EH (cell line): ENCODE measurements at regions not wholly inside any gene's neighbourhood (a gene's known extent, or its start where the extent isn't known, plus 50 kb on each side); places are given as distances from the start of the nearest gene placed in this dataset.

Experiments used
- DNase-seq: peaks from one replicate; pipeline ENCODE4 v3.0.0-alpha.2; 2015; ENCODE audit warnings: low read depth

DNA sequence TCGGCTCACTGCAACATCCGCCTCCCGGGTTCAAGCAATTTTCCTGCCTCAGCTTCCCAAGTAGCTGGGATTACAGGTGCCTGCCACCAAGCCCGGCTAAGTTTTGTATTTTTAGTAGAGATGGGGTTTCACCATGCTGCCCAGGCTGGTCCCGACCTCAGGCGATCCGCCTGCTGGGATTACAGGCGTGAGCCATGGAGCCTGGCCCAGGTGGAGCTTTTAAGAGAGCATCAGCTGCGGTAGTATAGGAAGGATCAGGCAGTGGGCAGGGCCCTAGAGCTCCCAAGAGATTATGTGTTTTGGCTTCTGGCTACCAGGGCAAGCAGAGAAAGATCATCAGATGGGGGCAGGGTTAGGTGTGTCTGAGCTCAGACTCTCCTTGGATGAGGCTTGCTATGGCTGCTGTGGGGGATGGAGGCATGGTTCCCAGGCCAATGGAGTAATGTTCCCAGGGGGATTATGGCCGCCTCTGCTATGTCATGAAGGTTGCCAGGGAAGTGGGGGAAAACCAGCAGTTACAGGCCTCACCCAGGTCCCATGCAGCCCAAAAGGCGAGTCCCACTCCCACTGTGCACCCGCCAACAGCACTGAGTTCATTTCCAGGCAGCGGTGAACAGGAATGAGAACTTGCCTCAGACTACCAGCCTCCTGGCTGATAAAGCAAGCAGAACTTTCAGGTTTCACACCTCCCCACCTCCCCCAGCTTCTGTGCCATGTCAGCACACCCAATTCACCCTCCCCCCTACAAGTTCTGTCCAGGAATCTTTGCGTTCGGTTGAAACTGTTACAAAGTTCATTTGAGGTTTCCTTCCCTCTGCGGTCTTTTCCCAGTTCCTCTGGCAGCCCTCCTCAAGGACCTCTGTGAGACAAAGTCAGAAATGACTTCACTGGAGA is 507.6 kb downstream of the SPATA31D1 start:
- no peak for DNase-seq

DNA sequence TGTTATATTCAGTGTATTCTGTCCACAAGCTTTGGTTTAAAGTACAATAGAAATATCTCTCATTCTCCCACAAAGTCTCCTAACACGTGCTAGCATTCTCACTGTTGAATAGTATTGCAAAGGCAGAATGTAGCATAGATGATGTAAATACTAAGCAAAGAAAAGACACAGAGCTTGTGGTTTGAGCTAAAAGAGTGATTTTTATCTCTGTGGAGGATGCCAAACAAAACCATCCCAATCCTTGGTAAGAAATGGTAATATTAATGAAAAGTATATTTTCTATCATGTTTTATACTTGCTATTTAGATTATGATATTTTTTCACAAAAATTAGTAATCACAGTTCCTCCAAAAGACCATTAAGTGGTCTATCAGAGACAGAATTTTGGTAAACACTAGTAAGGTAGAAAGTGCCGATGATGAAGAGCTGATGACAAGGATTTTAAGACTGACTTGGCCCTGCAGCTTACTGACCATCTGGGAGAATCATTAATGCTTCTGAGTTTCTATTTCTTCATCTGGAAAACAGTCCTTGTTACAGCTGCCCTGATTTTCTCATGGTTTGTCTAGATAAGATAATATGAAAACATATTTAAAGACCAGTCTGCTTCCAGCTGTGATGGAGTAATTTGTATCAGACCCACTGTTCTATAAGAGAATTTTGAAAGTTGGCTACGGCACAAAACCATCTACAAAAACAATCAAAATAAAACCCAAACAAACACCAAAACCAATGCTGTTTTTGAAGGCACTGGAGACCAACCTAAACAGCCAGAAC is 510.2 kb downstream of the SPATA31D1 start:
- DNase-seq: no peak

DNA sequence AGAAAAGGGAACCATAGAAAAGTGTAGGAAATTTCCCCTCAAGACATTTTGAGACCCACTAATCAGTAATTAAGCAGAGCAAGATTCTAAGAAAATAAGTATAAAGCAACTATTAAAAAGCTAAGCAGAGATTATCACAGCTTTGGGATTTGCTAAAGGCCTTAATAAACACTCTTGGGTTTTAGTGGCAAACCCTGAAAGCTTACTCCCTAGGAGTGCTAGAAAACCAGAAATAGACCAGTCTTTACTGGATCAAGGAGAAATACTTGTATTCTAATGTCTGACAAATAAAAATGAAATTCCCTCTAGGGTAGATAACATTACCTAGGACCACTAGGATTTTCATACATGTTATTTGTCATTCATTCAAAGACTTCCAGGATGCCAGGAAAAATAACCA is 510.8 kb downstream of the SPATA31D1 start:
- no peak for DNase-seq

DNA sequence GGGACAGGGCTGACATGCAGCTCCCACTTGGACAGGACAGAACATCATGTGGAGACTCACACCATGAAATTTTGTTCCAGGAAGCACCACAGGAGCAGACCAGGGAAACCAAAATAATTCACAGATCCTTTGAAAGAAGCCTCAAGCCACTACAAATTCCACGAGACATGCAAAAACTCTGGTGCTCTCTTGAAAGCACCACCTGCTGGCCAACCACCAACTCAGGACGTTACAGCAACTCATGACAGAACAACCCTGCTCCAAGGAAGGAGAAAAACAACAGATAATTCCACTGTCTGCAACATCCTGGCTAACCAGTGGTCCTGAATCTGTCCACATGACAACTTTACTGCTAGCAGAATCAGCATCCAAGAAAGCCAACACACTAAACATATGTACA is 516.0 kb downstream of the SPATA31D1 start:
- no peak for DNase-seq

DNA sequence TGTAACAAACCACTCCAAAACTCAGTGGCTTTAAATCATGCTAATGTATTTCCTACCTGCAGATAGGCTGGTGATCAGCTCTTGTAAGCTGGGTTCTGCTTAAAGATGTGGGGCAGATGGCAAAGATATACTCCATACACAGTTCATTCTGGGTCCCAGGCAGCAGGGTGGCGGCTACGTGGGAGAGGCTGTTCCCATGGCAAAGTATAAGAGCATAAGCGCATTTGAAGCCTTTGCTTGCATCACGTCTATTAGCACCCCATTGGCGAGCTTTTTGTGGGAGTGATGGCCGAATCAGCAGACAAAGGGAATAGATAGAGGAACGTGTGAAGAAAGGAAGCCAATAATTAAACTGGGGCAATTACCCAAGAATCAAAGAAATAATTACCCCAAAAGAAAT is 523.1 kb downstream of the SPATA31D1 start:
- no peak for DNase-seq

DNA sequence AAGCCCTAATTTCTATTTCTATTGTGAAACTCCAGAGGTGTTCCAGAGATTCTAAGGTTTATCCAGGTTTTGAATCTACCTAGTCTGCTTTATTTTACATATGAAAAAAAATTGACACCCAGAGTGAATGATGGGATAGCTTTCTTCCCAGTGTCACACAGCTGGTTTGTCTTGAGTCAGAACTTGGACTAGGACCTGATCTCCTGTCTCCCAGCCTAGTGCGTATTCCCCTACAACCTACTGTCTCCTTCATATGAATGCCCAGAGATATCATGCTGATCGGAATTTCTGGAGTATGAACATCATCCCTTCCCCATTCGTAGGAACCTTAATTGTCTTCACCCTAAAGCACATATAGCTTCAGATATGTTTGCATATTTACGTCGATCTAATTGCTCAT is 524.2 kb downstream of the SPATA31D1 start:
- DNase-seq: no peak

DNA sequence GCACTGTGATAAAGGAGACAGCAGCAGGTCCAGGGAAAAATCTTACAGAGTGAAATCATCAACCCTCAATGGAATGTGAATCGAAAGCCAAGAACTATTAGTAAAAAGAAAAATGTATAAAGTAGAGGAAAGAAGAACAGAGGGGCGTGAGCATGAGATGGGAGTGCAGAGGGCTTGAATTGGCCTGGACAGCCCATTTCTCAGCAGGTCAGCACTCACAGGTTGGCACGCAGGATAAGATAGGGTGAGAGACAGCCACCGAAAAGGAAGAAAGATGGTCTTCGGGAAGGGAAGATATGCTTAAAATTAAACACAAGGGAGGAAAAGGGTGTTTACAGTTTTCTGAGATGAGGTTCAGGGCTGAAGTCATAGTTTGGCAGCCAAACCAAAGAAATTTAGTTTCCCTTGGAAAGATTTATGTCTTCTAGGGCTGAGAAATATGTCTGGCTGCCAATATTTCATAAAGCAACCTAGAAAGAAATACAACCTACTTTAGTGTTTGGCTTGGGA is 524.7 kb downstream of the SPATA31D1 start:
- DNase-seq: no peak

DNA sequence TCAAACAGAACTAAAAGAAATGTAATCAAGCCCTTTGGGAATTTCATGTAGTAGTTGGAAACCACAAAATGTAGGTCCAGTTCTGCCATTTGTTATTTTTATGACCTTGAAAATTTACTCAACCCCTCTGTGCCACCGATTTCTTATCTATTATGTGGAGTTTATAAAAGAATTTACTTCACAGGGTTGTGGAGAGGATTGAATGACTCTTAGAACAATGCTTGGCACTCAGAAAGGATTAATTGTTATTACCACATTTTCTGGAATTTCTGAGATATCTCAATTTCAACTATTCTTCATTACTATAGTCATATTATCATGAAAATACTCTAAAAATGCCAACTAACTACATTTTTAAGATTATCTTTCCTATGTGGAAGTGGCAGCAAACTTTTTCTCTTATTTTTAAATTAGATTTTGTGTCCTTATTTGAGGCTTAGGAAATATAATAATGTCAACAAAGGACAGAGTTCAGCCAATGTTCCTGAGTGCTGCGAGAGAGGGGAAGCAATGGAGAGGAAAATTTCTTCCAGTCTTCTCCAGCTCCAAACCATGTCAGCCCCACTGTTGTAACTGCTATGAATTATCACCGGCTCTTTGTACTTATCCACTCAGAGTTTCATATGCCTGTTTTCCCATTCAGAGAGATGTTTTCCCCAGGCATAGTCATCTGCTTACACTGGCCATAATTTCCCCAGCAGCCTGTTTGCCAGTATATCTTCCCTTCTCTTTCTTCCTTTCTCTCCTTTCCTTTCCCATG is 525.6 kb downstream of the SPATA31D1 start:
- DNase-seq: no peak

DNA sequence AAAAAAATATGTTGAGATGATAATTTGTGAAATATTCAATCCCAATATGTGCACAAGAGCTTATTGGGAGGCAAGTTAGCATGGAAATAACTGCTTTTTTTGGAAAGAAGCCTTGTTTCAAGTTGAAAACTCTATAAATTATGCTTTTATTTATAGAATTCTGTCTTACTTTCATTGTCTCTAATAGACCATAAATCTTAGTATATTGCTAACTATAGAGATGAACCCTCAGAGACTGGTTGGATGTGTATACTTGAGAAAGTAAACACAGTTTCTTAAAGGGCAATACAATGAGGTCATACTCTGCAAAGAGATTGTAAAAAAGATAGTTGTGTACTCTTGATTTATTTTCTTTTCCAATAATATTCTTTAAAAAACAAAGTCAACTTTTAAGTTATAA is 530.3 kb downstream of the SPATA31D1 start:
- no peak for DNase-seq

DNA sequence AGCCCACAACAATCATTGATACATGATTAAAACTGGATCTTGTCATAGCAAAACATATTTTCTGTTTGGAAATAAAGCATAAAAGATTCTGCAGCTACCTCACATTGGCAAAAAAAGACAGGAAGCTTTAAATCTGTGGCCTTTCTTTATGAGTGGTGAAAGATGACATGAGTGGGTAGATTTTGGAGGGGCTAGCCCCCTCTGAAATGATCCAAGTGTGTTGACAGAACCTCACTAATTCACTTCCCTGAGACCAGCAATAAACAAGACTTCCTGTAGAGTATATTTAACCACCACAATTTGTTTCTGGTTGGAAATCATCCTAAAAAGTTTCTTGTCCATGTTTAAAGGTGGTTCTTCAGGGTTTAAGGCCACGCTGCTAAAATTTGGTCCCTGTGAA is 530.8 kb downstream of the SPATA31D1 start:
- DNase-seq: no peak

DNA sequence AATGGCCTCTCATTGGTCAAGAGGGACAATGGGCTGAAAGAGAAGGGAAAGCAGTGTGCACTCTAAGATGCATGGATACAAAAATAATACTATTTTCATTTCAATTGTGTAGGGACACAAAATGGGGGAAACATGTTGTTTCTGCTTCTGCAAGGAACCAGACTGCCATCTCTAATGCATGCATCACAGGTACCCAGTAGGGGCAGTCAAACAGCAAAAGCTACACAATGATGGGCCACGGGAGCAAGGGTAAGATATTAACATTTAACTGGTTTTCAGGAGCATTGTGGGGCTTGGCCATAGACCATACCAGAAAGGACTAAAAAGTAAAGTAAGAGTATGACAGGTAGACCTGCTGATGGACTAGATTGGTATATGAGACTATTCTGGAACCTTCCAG is 535.8 kb downstream of the SPATA31D1 start:
- DNase-seq: no peak

DNA sequence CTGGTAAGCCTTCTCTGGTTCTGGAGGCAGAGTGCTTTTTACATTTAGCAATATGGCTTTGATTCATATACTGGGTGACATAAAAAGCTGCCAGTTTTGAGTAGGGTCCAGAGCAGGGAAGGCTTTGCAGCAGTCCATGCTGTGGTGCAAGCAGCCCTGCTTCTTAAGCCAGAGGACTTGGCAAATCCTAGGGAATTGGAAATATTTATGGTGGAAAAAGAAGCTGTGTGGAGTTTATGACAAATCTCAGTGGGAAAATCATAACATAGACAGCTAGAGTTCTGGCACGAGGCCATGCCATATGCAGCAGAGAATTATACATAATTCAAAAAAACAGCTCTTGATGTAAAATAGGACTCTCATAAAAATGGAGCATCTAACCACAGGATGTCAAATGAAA is 536.4 kb downstream of the RASEF start:
- no peak for DNase-seq

DNA sequence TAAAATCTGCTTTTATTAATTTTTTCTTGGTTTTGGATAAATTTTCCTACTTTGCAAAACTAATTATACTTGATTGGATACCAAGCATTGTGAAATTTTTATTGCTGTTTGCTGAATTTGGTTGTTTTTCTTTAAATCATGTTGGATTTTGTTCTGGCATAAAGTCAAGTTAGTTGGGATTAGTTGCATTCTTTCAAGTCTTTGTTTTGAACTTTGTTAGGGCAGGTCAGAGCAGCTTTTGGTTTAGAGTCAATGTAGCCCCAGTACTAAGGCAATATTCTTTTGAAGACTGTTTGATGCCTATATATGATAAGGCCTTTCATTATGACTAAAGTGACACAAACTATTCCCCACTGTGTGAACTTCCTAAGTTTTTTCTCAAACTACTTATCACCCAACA is 531.1 kb downstream of the RASEF start:
- DNase-seq: no peak

DNA sequence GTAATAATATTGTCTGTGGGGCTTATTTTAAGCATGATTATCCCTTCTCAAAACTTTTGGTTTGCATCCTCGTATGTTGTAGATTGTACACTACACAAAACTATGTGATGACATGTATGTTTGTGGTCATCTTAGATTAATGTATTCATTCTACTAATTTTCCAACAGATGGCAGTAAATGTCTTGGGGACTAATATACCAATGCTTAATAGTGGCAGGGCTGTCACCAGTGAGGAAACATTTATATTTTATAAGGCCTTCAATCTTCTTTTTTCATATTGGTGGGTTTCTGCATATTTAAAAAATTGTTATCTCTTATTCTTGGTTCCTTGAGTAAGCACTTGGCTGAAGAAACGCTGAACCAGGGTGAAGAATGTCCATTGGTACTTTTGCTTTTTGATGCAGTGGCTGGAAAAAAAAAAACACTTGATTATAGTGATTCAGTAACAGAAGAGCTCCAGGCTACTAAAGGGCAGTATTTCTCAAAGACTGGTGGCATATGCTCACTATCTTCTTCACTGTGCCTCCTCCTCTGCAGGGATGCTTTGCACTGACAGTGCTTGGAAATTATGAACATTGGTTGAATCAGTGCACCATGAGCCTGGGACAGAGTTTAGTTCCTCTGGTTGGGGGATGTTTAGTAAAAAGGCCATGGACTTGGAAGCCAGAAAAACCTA is 530.3 kb downstream of the RASEF start:
- peak; percentile 27 for DNase-seq

DNA sequence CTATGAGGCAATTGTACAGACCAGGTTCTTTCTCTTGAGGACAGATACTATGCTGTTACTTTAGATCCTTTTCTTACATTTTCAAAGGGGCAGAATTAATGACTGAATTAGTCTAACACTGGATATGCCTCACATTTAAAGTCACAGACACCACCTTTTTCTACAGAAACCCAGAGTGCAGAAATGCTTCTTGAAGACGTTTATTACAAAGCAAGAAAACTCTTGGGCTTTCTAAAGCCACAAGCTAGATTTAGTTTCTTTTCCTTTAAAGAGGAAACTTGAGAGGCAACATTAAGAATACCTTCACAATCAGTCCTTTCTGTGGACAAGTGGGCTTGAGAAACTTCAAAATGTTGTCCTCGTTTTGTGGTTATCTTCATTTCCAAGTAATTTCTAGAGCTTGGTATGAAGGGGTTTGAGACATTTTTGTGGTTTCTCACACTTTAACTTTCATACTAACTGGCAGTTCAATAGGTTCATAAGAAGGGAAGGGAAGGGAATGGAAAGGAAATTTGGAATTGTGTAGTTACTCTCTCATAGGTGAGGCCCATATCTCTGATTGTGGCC is 527.4 kb downstream of the RASEF start:
- DNase-seq: no peak

DNA sequence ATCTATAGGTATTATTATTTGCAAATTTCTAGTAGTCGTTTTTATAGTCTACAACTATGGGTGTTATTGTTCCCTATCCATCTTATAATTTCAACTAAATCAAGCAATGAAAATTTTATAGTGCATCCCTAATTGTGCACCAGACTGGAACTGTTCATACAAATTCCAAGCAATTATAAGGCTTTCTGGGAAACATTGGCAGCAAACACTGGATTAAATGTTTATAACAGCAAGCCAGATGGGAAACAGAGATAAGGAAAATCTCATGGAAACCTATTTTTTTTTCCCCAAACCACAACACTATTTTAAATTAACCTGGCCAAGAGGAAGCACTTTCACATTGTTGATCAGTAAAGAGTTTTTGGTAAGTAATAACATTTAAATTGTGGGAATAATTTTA is 524.3 kb downstream of the RASEF start:
- peak; percentile 44 for DNase-seq

DNA sequence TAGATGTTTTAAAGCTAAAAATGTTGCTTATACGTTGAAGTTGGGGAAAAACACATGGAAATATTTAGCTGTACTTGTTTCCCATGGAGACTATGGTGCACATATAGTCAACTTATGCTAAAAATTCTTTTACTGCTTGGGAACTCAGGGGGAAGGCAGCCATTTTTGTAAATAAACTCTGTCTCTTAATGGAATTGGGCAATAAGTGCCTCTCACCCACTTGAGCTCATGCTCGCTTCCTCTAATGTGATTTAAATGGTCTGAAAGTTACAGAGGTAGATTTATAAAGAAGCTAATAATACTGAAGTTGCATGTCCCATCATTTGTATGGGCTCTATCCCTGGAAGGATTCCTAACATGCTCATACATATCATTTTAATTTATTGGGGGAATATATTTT is 523.8 kb downstream of the RASEF start:
- DNase-seq: peak; percentile 2

DNA sequence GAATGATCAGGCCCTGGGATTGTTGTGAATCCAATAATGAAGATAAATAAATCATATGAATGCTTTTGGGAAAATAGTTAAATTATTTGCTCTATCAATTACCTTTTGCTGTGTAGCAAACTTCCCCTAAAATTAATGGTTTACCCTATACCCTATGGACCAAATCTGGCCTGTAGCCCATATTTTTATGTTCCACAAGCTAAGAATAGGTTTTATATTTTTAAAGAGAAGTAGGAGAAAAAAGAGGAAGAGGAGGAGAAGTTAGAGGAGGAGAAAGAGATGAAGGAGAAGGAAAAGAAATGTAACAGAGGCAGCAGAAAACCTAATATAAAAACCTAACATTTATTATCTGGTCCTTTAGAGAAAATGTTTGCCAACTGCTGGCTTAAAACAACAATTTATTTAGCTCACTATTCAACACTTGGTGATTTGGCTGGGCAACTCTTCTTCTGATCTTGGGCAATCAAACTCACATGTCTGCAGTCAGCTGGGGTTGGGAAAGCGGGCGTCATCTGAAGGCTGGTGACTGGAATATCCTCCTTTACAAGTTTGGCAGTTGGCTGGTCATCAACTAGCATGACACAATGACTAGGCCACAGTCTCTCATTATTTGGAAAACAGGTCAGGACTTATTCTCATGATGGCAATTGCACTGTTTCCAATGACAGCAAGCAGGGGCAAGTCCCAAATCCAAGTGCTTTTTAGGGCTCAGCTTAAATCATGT is 522.9 kb downstream of the RASEF start:
- DNase-seq: no peak

DNA sequence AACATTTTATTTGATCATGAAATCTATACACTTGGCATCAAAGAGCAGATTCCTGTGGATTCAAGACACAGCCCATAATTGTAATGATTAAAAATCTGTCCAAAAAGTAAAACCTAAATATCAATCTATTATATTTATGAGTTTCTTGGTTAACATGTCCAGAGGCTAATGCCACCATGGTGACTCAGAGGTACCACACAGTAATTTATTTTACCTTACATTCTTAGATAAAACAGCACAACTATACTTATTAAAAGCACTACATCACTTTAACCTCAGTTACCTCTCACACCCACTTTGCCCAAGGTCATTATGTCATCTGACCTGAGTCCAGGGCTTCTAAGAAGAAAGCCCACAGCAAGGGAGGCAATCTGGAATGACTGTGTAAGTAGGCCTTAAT is 519.2 kb downstream of the RASEF start:
- DNase-seq: peak; percentile 1

DNA sequence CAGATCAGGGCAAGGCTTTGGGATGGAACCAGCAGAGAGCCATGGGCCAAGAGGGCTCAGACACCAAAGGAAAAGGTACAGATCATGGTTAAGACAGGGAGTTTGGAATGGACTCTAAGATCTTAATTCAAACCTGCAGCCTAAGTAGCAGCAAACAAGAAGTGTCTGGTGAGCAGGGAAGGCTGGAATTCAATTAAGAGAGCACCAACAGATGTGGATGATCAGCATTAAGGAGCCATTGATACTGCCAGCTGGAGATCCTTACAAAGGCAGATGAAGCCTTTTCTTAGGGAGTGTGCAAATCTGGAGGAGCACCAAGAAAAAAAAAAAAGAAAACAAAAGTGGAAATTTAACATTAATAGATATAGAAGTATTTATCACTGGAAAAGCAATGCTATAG is 516.8 kb downstream of the RASEF start:
- DNase-seq: no peak

DNA sequence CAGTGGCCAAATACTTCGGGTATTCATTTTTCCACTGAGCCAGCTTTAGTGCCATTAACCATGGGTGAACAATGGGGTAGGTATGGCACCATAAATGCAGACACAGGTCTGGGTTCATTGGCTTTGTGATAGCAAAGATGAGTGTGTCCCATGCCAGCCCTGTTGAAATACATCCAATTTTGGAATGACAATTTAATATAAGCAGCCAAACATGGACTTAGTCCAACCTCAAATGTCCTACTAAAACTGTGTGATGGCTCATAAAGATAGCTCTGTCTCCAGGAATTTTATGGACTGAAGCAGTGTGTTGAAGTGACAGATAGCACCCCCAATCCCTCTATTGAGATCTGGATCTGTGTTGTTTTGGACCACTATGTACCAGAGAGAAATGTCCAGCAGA is 514.9 kb downstream of the RASEF start:
- DNase-seq: no peak
